HepG2 (cell line): ENCODE measurements at regions not wholly inside any gene's neighbourhood (a gene's known extent, or its start where the extent isn't known, plus 50 kb on each side); places are given as distances from the start of the nearest gene placed in this dataset.

Experiments used
- ARID2 ChIP-seq: sonication (generic); formaldehyde crosslinking; IDR thresholded peaks from 2 replicates; pipeline ENCODE4 v1.8.1; 2022; ENCODE audit warnings: mild to moderate bottlenecking, missing genetic modification reagents, borderline replicate concordance
- CCDC6 ChIP-seq: sonication (generic); formaldehyde crosslinking; IDR thresholded peaks from 2 replicates; pipeline ENCODE4 v1.8.1; 2022; ENCODE audit warnings: mild to moderate bottlenecking, missing genetic modification reagents, moderate library complexity
- CREB1 ChIP-seq, 2 experiments: fragments of 450-650 bp in 1 of 2; IDR thresholded peaks; 2 replicates each; pipeline ENCODE4 v1.6.1; 2016 to 2017; ENCODE audit warnings: control low read depth in 1 of 2, mild to moderate bottlenecking in 1 of 2, missing compliant biosample characterization in 1 of 2, missing genetic modification characterization in 1 of 2
- CREB3 ChIP-seq: sonication (generic); formaldehyde crosslinking; IDR thresholded peaks from 2 replicates; pipeline ENCODE4 v1.5.0; 2020; ENCODE audit warnings: missing genetic modification reagents
- CSRNP1 ChIP-seq: sonication (generic); formaldehyde crosslinking; IDR thresholded peaks from 2 replicates; pipeline ENCODE4 v1.8.1; 2023; ENCODE audit warnings: mild to moderate bottlenecking, missing genetic modification reagents
- DNMT3B ChIP-seq: conservative IDR thresholded peaks from 2 replicates; pipeline ENCODE4 v1.6.1; 2016; ENCODE audit warnings: missing biosample characterization, control low read depth
- GABPB1 ChIP-seq: IDR thresholded peaks from 2 replicates; pipeline ENCODE4 v1.6.1; 2016; ENCODE audit warnings: mild to moderate bottlenecking, missing genetic modification reagents, moderate library complexity, missing compliant biosample characterization
- MAFF ChIP-seq: IDR thresholded peaks from 2 replicates; pipeline ENCODE4 v1.6.1; 2011; ENCODE audit warnings: low read depth, low read length, improper control_type of control experiment
- NFATC3 ChIP-seq: sonication (generic); formaldehyde crosslinking; IDR thresholded peaks from 2 replicates; pipeline ENCODE4 v1.5.1; 2020; ENCODE audit warnings: mild to moderate bottlenecking, missing genetic modification reagents
- NR1H2 ChIP-seq: sonication (generic); formaldehyde crosslinking; IDR thresholded peaks from 2 replicates; pipeline ENCODE4 v1.8.1; 2022; ENCODE audit warnings: low read depth, missing genetic modification reagents, borderline replicate concordance
- PAX8 ChIP-seq: sonication (generic); formaldehyde crosslinking; IDR thresholded peaks from 2 replicates; pipeline ENCODE4 v1.8.0; 2022; ENCODE audit warnings: mild to moderate bottlenecking, missing genetic modification reagents, borderline replicate concordance
- SP140L ChIP-seq: sonication (generic); formaldehyde crosslinking; IDR thresholded peaks from 2 replicates; pipeline ENCODE4 v1.4.0; 2020; ENCODE audit warnings: missing genetic modification reagents, borderline replicate concordance
- TERF1 ChIP-seq: sonication (generic); formaldehyde crosslinking; IDR thresholded peaks from 2 replicates; pipeline ENCODE4 v1.8.0; 2022; ENCODE audit warnings: mild to moderate bottlenecking, missing genetic modification reagents, moderate library complexity
- TSC22D2 ChIP-seq: sonication (generic); formaldehyde crosslinking; IDR thresholded peaks from 2 replicates; pipeline ENCODE4 v1.5.1; 2020; ENCODE audit warnings: missing genetic modification reagents, mild to moderate bottlenecking, borderline replicate concordance
- ZBTB14 ChIP-seq: sonication (generic); formaldehyde crosslinking; IDR thresholded peaks from 2 replicates; pipeline ENCODE4 v1.4.0; 2020; ENCODE audit warnings: missing genetic modification reagents
- ZC3H13 ChIP-seq: sonication (generic); formaldehyde crosslinking; IDR thresholded peaks from 2 replicates; pipeline ENCODE4 v1.8.1; 2023; ENCODE audit warnings: mild to moderate bottlenecking, missing genetic modification reagents, moderate library complexity
- ZFAT ChIP-seq: sonication (generic); formaldehyde crosslinking; conservative IDR thresholded peaks from 2 replicates; pipeline ENCODE4 v1.8.1; 2023; ENCODE audit warnings: missing genetic modification reagents, inconsistent platforms
- ZNF20 ChIP-seq: sonication (generic); formaldehyde crosslinking; IDR thresholded peaks from 2 replicates; pipeline ENCODE4 v1.4.0; 2020; ENCODE audit warnings: mild to moderate bottlenecking, moderate library complexity, missing genetic modification reagents
- ZNF468 ChIP-seq: sonication (generic); formaldehyde crosslinking; IDR thresholded peaks from 2 replicates; pipeline ENCODE4 v1.8.0; 2022; ENCODE audit warnings: mild to moderate bottlenecking, moderate library complexity, missing genetic modification reagents
- ZNF543 ChIP-seq: sonication (generic); formaldehyde crosslinking; IDR thresholded peaks from 2 replicates; pipeline ENCODE4 v1.4.0; 2020; ENCODE audit warnings: mild to moderate bottlenecking, missing genetic modification reagents
- ZNF616 ChIP-seq: sonication (generic); formaldehyde crosslinking; IDR thresholded peaks from 2 replicates; pipeline ENCODE4 v1.5.0; 2020; ENCODE audit warnings: low read depth, mild to moderate bottlenecking, missing genetic modification reagents
- ZNF652 ChIP-seq: IDR thresholded peaks from 2 replicates; pipeline ENCODE4 v1.6.1; 2016; ENCODE audit warnings: low read depth, borderline replicate concordance
- ZNF776 ChIP-seq: sonication (generic); formaldehyde crosslinking; IDR thresholded peaks from 2 replicates; pipeline ENCODE4 v1.4.0; 2020; ENCODE audit warnings: mild to moderate bottlenecking, missing genetic modification reagents
- ZNF883 ChIP-seq: sonication (generic); formaldehyde crosslinking; IDR thresholded peaks from 2 replicates; pipeline ENCODE4 v1.5.1; 2020; ENCODE audit warnings: mild to moderate bottlenecking, missing genetic modification reagents; ENCODE audit errors: not compliant biosample characterization

GRCh38 chr13:50244713-50245574, 229.7 kb downstream of the KCNRG start (continued):
- TF ChIP-seq NFATC3 (CRISPR knock-in tag) (no peak), DNMT3B (CRISPR knock-in tag) (peak; percentile 93), CSRNP1 (0 out of 2 replicates have a peak, but pooled peaks have one; percentile 51), ZNF652 (peak; percentile 40; the same call in 1 of the 2 replicates), CCDC6 (CRISPR knock-in tag) (peak; percentile 28; the same call in 1 of the 2 replicates), CREB3 (CRISPR knock-in tag) (no peak), MAFF (0 out of 2 replicates have a peak, but pooled peaks have one; percentile 11), NR1H2 (no peak), CREB1 (IDR thresholded peaks at IDR 0.05) (peak; percentile 77), CREB1 (CRISPR knock-in tag; IDR thresholded peaks at IDR 0.05) (peak; percentile 87), ZNF616 (CRISPR knock-in tag) (no peak), ZFAT (CRISPR knock-in tag) (no peak), ARID2 (no peak), ZNF468 (CRISPR knock-in tag) (no peak), ZBTB14 (no peak), ZNF883 (no peak), ZNF543 (CRISPR knock-in tag) (peak; percentile 70; the same call in 1 of the 2 replicates), TSC22D2 (0 out of 2 replicates have a peak, but pooled peaks have one; percentile 56), GABPB1 (CRISPR knock-in tag) (peak; percentile 40; the same call in 1 of the 2 replicates), TERF1 (no peak), SP140L (CRISPR knock-in tag) (no peak), ZNF20 (CRISPR knock-in tag) (no peak), PAX8 (CRISPR knock-in tag) (no peak), ZNF776 (CRISPR knock-in tag) (no peak), ZC3H13 (CRISPR knock-in tag) (0 out of 2 replicates have a peak, but pooled peaks have one; percentile 35)
